HG02973 (cell line): ENCODE measurements at regions not wholly inside any gene's neighbourhood (a gene's known extent, or its start where the extent isn't known, plus 50 kb on each side); places are given as distances from the start of the nearest gene placed in this dataset.

ENCODE experiments used
- ATAC-seq: cut with Tn5 transposase; IDR thresholded peaks from one replicate; pipeline ENCODE4 v1.9.1; 2021; ENCODE audit warnings: moderate library complexity; ENCODE audit not compliant: unreplicated experiment

DNA sequence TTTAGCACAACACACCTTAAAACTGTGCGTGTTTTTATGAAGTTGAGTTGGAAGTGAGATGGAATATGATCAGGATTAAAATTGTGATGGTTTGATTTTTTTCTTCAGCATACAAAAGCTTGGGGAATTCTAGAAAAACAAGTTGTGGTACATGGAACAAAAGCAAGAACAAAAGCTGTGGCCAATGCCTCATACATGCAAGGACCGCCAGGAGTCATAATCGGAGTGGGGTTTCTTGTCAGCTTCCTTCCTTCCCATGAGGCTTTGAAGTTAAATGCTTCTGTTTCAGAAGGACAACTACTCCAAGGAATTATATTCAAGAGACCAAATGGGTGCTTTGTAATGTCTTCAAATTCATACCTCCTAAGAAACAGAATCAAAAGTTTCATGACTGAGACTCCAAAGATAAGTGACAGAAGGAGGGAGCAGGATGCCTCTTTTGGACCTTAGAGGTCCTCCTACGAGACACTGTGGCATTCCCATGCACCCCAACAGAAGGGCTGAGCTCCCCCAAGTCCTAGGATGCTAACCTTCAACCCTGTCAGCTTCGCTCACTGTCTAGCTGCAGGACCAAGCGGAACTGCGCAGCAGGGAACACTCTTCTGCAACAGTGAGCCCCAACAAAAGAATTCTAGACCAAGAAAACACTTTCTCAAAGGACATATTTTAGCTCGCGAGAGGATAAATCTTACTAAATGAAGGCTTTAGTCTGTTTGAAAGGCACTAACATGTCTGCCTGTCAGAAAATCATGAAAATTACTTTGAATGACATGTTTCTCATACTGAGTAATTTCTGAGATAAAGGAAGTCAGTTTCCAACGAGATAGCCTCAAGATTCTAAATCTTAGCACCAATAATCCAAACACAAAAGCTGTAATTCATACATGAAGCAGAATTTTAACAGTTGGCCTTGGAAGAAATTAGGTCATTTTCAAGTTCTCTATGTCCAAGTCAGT is 108.5 kb upstream of the NHSL1 start:
- ATAC-seq = no peak

DNA sequence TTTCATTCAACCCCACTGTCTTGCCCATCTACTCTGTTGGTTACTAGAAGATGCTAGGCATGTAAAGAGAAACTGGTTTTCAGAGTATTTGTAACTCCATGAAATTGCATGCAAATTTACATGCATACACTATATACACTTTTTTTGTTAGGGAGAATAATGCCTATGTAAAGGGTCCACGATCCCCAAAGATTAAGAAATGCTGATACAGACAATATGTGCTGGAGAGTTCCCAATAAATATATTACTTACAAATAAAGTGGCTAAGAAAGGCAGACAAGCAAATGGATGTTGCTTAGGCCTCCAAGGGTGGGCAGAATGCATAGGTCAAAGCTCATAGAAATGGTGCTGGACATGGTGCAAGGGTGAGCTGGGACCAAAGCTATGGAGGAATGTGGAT is 109.6 kb upstream of the NHSL1 start:
- no peak for ATAC-seq

DNA sequence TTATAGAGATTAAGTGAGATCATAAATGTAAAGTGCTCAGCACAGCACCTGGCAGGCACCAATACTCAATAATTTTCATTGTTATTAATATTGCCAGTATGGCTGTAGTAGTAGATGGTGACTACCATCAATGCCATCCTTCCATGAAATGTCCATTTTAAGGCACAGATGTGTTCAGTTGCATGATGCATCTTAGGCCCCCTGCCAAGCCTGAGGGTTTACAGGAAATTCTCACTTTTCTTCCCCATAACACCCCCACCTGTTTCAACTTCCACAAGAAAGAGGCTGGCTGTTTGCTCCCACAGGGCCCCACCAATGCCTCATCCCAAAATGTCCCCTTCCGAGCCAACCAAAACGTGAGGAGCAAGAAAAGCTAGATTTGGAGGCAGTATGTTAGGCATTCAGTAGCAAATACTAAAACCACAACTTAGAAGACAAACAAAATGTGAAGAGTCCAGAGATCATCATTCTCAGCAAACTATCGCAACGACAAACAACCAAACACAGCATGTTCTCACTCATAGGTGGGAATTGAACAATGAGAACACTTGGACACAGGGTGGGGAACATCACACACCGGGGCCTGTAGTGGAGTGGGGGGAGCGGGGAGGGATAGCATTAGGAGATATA is 110.6 kb upstream of the NHSL1 start:
- ATAC-seq = no peak

GRCh38 chr6:138610816-138611215 is 111.5 kb upstream of the NHSL1 start:
- ATAC-seq = no peak

- ATAC-seq = no peak
Measured at GRCh38 chr6:138614151-138614550, 114.9 kb upstream of the NHSL1 start.

DNA sequence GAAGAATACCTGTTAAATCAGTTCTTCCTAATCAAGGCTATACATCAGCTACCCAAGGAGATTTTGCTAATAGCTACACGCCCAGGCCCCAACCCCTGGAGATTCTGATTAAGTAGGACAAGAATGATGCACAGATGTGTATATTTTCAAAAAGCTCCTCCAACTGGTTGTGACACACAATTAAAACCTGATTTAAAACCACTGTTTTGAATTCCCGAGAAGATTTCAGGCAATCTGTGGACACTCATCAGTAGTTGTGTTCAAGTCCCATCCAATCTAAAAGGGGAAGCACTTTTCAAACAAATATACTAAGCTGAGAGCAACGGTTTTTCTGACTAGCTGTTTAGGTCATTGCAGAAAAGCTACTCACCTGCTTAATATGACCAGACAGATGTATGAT is 118.9 kb upstream of the NHSL1 start:
- ATAC-seq = no peak

DNA sequence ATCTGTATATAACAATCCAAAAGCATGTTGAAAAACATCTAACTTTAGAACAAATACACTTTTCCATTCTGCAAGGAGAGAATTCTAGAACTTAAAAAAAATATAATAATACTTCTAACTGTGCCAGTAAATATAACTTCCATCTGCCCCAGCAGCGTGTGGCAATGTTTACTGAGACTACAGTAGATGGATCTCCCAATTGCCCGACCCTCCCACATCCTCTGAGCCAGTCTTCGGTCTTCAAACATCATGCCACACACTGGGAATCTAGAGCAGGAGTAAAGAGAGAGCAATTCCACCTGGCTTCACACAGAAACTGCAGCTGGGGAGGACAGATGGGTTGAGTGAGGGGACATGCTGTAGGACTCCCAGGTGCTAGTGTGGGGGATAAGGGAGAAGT is 121.3 kb upstream of the NHSL1 start:
- no peak for ATAC-seq

- ATAC-seq = no peak
Measured at GRCh38 chr6:138622967-138623366, 123.7 kb upstream of the NHSL1 start.

GRCh38 chr6:138631566-138631965 is 132.3 kb upstream of the NHSL1 start:
- no peak for ATAC-seq

DNA sequence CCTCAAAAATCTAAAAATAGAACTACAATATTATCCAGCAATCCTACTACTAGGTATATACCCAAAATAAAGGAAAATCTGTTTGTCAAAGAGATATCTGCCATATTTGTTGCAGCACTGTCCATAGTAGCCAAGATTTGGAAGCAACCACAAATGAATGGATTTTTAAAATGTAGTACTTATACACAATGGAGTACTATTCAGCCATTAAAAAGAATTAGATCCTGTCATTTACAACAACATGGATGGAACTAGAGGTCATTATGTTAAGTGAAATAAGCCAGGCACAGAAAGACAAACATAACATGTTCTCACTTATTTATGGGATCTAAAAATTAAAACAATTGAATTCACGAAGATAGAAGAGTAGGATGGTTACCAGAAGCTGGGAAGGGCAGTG is 135.7 kb upstream of the CCDC28A start:
- ATAC-seq = no peak

DNA sequence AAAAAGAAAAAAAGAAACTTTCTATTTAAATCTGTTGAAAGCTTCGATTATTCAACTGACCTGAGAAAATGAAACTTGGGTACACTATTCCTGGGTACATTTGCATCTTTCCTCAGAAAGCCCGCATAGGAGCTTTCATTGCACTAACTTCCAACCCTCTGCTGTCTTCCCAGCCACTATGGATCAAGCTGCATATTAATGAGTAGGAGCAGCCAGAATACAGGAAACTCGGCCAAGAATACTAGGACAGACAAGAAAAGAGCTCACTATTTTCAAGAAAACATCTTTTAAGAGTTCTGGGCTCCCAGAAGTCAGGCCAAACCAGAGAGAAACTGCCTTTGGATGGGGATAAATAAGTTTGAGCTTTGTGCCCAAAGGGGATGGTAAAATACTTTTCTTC is 135.0 kb upstream of the CCDC28A start:
- no peak for ATAC-seq

DNA sequence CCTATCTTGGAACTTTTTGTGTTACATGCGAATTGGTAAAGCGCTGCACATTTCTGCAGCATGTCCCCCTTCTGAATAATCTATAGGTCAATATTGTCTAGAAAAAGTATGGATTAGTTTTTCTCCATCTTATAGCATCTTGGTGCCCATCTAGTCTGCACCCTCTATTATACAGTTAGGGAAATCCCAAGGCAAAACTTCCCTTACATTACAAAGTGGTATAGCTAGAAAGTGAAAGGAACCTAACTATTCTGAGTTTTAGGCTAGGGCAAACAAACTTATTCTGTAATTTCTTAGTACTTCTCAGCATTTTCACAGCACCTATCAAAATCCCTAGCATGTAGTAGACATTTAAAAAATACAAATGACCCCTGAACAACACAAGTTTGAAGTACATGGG is 133.5 kb upstream of the CCDC28A start:
- no peak for ATAC-seq

GRCh38 chr6:138643210-138643609 is 130.4 kb upstream of the CCDC28A start:
- ATAC-seq = no peak

- no peak for ATAC-seq
Measured at GRCh38 chr6:138645976-138646640, 127.5 kb upstream of the CCDC28A start.

- no peak for ATAC-seq
Measured at GRCh38 chr6:138647006-138647405, 126.6 kb upstream of the CCDC28A start.

DNA sequence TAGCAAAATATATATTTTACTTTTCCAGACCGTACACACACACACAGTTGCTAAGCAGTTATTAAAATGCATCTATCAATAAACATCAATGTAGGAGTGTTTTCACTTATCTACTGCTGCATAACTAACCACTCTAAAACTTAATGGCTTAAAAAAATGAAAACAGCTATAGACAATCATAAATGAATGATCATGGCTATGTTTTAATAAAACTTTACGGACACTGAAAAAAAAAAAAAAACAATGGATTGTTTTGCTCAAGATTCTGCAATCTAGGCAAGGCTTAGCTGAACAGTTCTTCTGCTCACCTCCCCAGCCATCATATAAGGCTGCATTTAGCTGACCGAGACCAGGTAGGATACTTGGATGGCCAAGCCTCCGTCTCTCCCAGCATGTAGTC is 125.4 kb upstream of the CCDC28A start:
- no peak for ATAC-seq

DNA sequence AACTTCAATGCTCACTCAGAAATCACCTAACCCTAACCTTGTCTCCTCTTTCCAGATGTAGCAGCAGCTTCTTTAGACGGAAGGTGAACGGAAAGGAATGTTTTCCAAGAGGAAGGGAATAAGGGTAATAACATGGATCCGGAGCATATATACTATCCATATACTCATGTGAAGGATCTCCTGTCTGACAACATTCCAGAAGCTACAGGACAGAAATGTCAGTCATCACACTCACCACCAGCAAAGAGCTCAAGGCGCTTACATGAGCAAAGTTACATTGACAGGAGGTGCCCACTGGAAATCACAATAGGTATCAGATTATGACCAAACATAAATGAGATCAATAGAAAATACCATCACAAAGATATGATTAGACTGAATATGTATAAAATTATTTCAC is 122.1 kb upstream of the CCDC28A start:
- ATAC-seq = no peak

GRCh38 chr6:138652824-138653223 is 120.7 kb upstream of the CCDC28A start:
- no peak for ATAC-seq

DNA sequence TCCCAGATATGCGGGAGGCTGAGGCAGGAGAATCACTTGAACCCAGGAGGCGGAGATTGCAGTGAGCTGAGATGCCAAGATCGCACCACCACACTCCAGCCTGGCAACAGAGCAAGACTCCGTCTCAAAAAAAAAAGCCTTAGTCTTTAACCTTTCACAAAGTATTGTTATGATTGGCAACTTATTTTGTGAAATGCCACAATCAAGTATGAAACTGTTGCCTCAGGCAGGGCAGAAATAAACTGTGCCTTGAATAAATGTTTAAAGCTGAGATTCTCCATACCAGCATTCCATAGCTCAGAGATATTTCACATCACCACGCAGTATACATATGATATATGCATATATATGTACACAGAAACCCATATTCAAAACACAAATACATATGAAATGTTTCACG is 120.1 kb upstream of the CCDC28A start:
- ATAC-seq = no peak

- peak; percentile 100 for ATAC-seq
Measured at GRCh38 chr6:138654715-138655634, 118.6 kb upstream of the CCDC28A start.

- ATAC-seq = no peak
Measured at GRCh38 chr6:138655828-138656227, 117.7 kb upstream of the CCDC28A start.
